ENCODE measurements at regions not wholly inside any gene's neighbourhood (a gene's known extent, or its start where the extent isn't known, plus 50 kb on each side); places are given as distances from the start of the nearest gene placed in this dataset.

DNA sequence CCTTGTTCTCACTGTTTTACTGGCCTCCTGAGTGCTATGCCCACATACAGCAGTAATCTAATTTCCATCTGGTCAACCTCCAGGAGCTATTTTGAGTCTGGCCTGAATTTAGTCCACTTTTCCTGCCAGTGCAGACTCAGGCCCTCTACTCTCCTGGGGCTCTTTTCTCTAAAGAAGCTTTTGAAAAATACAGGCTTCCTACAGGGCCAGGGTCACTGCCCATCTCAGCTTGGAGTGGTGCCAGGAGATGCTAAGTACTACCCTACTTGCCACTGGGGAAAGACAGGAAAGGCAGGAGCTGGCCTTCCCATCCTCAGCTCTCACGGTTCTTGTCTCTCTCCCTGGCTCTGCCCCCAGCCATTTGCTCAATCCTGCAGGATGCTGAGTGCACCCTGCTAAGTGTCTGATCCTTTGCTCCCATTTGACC, 101.7 kb upstream of the SERP2 start:
- FAIRE-seq: no peak
- TF ChIP-seq POU2F2 (IDR thresholded peaks at IDR 0.05; ENCODE audit: low read depth, low read length) (no peak), POLR2A (IDR thresholded peaks at IDR 0.05; ENCODE audit: low read depth, low read length) (no peak), PAX5 (IDR thresholded peaks at IDR 0.05; ENCODE audit: insufficient read depth, low read length, severe bottlenecking) (no peak), POLR2AphosphoS5 (IDR thresholded peaks at IDR 0.05; ENCODE audit: low read depth, low read length) (no peak), SPI1 (IDR thresholded peaks at IDR 0.05; ENCODE audit: low read depth, low read length) (no peak), TAF1 (IDR thresholded peaks at IDR 0.05; ENCODE audit: low read depth, low read length) (no peak)
- no peak for DNase-seq (ENCODE audit: insufficient read length, low spot score)

DNA sequence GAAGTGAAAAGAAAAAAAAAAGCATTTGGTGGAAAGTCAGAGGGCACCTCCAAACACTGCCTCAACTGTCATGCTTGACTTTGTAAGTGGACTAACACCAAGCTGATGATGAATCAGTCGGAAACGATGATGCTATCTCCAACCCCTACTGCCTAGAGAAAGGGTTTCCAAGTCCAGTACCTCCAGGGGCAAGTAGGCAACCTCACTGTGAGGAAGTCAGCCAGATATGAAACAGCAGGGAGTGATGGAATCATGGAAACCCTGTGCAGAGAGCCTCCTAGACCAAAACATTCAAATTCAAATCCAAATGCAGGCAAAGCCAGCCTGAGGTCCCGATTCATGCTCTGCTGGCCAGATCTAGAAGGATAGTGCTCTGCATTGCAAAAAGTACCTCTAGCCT, 100.9 kb upstream of the SERP2 start:
- FAIRE-seq: no peak
- DNase-seq (ENCODE audit: insufficient read length, low spot score): no peak
- TF ChIP-seq TAF1 (IDR thresholded peaks at IDR 0.05; ENCODE audit: low read depth, low read length) (no peak), POU2F2 (IDR thresholded peaks at IDR 0.05; ENCODE audit: low read depth, low read length) (no peak), SPI1 (IDR thresholded peaks at IDR 0.05; ENCODE audit: low read depth, low read length) (no peak), POLR2A (IDR thresholded peaks at IDR 0.05; ENCODE audit: low read depth, low read length) (no peak), POLR2AphosphoS5 (IDR thresholded peaks at IDR 0.05; ENCODE audit: low read depth, low read length) (no peak), PAX5 (IDR thresholded peaks at IDR 0.05; ENCODE audit: insufficient read depth, low read length, severe bottlenecking) (no peak)

DNA sequence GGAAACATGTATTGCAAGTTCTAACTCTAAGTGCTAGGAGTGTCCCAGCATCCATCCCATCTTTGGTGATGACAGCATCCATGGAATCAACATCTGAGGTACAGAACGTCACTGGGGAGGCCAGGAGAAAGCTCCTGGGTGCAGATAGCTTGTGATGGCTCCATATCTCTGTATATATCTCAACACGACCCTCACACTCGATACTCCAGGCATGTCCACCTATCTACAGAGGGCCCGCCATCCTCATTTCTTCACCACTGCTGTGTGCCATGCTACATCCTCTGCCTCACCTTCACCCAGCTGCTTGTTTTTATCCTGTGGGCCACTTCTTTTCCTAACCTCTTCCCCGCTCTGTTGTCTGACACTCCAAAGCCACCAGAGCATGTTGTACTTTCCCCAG, 100.4 kb upstream of the SERP2 start:
- DNase-seq (ENCODE audit: insufficient read length, low spot score) (no peak), FAIRE-seq (no peak)
- TF ChIP-seq POLR2AphosphoS5 (IDR thresholded peaks at IDR 0.05; ENCODE audit: low read depth, low read length): no peak

DNA sequence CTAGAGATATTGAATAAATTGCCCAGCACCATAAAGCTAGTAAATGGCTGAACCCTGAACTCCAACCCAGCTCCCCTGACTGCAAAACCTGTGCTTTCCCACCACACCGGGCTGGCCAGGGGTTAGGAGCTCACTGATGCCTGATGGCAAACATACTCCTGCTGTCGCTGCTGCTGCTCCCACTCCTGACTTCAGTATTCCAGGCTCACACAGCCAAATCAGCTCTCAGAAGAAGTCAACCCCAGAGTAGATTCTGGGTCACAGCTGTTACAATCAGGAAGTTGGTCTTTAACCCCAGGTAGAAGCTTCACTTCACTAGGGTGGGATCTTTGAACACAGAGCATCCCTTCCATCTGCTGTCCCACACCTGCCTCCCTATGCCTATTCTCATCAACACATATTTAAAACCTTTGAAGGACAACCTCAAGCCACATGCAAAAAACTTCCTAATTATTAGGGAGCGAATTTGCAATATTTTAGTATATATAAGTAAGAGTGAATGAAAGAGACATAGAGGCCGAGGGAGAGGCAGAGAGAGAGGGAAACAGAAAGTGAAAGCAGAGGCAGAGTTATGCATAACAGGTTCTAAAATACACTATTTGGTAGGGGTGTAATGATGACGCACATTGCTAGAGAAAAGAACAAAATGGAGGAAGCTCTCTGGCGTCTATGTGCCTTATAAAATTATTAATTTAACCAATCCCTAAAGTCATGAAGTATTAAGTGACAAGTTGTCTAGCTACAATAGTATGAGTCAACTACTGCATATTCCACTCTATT, 99.4 kb upstream of the SERP2 start:
- TF ChIP-seq SPI1 (IDR thresholded peaks at IDR 0.05; ENCODE audit: low read depth, low read length) (no peak), TAF1 (IDR thresholded peaks at IDR 0.05; ENCODE audit: low read depth, low read length) (no peak), POLR2AphosphoS5 (IDR thresholded peaks at IDR 0.05; ENCODE audit: low read depth, low read length) (no peak), POLR2A (IDR thresholded peaks at IDR 0.05; ENCODE audit: low read depth, low read length) (no peak), PAX5 (IDR thresholded peaks at IDR 0.05; ENCODE audit: insufficient read depth, low read length, severe bottlenecking) (no peak), POU2F2 (IDR thresholded peaks at IDR 0.05; ENCODE audit: low read depth, low read length) (no peak)
- FAIRE-seq: no peak
- DNase-seq (ENCODE audit: insufficient read length, low spot score): peak; percentile 16

DNA sequence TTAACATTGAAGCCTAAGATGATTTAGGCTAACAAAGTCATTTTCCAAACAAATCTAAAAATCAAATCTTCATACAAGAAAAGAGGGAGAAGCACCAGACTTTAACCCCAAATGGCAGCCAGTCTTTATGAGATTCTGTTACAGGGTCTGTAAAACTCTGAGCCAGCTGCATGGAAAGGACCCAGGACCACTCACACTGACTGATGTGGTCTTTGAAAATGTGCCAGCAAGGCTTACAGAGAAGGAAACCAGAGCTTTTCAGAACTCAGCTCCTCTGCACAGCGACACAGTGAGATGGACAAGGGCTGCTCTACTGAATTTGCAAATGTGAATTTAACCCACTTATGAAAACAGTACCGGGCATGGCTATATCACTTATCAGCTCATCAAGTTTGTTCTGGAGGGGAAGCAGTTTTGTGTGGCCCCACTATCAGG, 98.8 kb upstream of the SERP2 start:
- no peak for FAIRE-seq
- no peak for TF ChIP-seq POLR2A (IDR thresholded peaks at IDR 0.05; ENCODE audit: low read depth, low read length)
- DNase-seq (ENCODE audit: insufficient read length, low spot score): no peak

DNA sequence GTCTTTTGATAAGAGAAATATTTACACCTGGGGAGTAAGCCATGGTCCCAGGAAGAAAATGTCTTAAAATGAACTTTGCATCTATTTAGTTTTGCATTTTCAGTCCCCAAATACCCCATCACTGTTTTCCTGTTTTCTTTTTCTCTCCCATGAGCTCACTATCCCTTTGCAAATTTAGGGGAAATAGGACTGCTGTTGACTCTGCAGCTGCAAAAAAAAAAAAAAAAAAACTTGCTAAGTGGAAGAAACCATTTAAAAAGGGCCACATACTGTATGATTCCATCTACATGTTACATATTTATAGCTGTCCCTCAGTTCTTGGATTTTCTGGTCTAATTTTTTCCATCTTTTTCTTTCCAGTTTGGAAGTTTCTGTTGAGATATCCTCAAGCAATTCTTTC, 98.2 kb upstream of the SERP2 start:
- FAIRE-seq (no peak), DNase-seq (ENCODE audit: insufficient read length, low spot score) (no peak)
- no peak for TF ChIP-seq SPI1 (IDR thresholded peaks at IDR 0.05; ENCODE audit: low read depth, low read length)
- TF ChIP-seq TAF1 (IDR thresholded peaks at IDR 0.05; ENCODE audit: low read depth, low read length): no peak
- no peak for TF ChIP-seq POU2F2 (IDR thresholded peaks at IDR 0.05; ENCODE audit: low read depth, low read length)

DNA sequence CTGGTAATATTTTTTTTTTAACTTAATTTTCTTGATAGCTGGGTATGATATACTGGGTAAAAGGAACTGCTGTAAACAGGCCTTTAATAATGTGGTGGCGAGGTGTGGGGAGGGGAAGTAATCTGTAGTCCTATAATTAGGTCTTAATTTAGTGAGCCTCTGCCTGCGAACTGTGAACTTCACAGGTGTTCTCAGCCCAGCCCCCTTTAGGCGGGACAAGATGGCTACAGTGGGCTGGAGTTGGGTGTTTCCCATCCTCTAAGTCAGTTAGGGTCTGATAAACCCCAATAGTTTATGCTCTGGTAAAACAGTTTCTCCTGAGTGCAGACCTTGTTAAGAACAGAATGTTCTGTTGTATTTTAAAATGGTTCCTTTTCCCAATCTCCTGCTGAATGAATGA, 97.6 kb upstream of the SERP2 start:
- no peak for FAIRE-seq
- no peak for TF ChIP-seq POLR2A (IDR thresholded peaks at IDR 0.05; ENCODE audit: low read depth, low read length)
- no peak for TF ChIP-seq PAX5 (IDR thresholded peaks at IDR 0.05; ENCODE audit: insufficient read depth, low read length, severe bottlenecking)
- no peak for TF ChIP-seq SPI1 (IDR thresholded peaks at IDR 0.05; ENCODE audit: low read depth, low read length)
- no peak for TF ChIP-seq POLR2AphosphoS5 (IDR thresholded peaks at IDR 0.05; ENCODE audit: low read depth, low read length)
- no peak for TF ChIP-seq POU2F2 (IDR thresholded peaks at IDR 0.05; ENCODE audit: low read depth, low read length)
- TF ChIP-seq TAF1 (IDR thresholded peaks at IDR 0.05; ENCODE audit: low read depth, low read length): no peak
- no peak for DNase-seq (ENCODE audit: insufficient read length, low spot score)

DNA sequence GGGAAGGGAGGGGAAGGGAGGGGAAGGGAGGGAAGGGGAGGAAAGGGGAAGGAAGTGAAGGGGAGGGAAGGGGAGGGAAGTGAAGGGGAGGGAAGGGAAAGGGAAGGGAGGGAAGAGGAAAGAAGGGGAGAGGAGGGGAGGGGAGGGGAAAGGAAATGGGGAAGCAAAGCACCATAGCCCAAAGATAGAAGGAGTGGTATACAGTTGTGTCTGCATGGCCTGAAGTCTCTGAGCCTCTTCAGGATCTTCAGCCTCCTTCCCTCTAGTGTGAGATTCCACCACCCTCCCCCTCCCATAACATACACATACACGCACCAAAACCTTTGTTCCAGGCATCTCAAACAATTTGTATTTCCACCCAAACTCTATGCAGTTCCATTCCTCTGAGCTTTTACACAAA, 96.2 kb upstream of the SERP2 start:
- FAIRE-seq (no peak), DNase-seq (ENCODE audit: insufficient read length, low spot score) (no peak)
- no peak for TF ChIP-seq POLR2AphosphoS5 (IDR thresholded peaks at IDR 0.05; ENCODE audit: low read depth, low read length)
- TF ChIP-seq PAX5 (IDR thresholded peaks at IDR 0.05; ENCODE audit: insufficient read depth, low read length, severe bottlenecking): no peak
- no peak for TF ChIP-seq TAF1 (IDR thresholded peaks at IDR 0.05; ENCODE audit: low read depth, low read length)
- TF ChIP-seq POU2F2 (IDR thresholded peaks at IDR 0.05; ENCODE audit: low read depth, low read length): no peak
- TF ChIP-seq POLR2A (IDR thresholded peaks at IDR 0.05; ENCODE audit: low read depth, low read length): no peak
- no peak for TF ChIP-seq SPI1 (IDR thresholded peaks at IDR 0.05; ENCODE audit: low read depth, low read length)

DNA sequence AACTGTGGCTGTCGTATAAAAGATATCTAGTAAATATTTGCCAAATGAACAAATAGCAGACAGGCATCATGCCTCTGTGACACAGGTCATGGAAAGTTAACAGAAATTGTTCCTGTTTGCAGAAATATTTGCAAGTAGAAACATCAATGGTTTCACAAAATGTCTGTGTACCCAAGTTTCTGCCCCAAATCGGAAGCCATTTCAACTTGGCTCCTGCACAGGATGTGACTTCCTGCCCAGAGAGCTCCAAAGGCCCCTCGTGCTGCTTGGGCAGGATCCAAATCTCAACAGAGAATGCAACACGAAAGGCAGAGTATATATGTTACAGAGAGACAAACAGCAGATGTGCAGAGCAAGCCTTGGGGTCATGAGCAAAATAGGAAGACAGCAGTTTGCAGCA, 95.5 kb upstream of the SERP2 start:
- TF ChIP-seq POU2F2 (IDR thresholded peaks at IDR 0.05; ENCODE audit: low read depth, low read length) (no peak), TAF1 (IDR thresholded peaks at IDR 0.05; ENCODE audit: low read depth, low read length) (no peak), POLR2AphosphoS5 (IDR thresholded peaks at IDR 0.05; ENCODE audit: low read depth, low read length) (no peak), SPI1 (IDR thresholded peaks at IDR 0.05; ENCODE audit: low read depth, low read length) (no peak), PAX5 (IDR thresholded peaks at IDR 0.05; ENCODE audit: insufficient read depth, low read length, severe bottlenecking) (no peak), POLR2A (IDR thresholded peaks at IDR 0.05; ENCODE audit: low read depth, low read length) (no peak)
- DNase-seq (ENCODE audit: insufficient read length, low spot score) (no peak), FAIRE-seq (no peak)

DNA sequence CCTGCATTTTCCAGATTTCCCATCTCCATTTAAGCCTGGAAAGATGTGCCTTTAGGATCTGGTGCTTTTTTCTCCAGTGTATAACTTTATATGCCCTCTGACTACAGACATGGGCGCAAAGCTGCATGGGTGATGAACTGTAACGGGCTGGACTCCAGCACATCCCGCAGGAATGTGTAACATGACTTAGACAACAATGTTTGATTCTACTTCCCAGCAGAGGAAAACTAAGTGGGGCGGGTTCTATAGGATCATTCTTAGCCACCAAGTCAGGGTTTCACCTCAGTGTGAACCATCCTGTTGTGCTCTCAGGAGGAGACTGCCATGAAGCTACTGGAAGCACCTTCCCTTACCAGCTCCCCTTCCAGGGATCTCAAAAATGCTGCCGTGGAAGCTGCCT, 93.2 kb upstream of the SERP2 start:
- no peak for DNase-seq (ENCODE audit: insufficient read length, low spot score)
- no peak for FAIRE-seq
- no peak for TF ChIP-seq TAF1 (IDR thresholded peaks at IDR 0.05; ENCODE audit: low read depth, low read length)
- no peak for TF ChIP-seq SPI1 (IDR thresholded peaks at IDR 0.05; ENCODE audit: low read depth, low read length)
- no peak for TF ChIP-seq PAX5 (IDR thresholded peaks at IDR 0.05; ENCODE audit: insufficient read depth, low read length, severe bottlenecking)
- no peak for TF ChIP-seq POLR2AphosphoS5 (IDR thresholded peaks at IDR 0.05; ENCODE audit: low read depth, low read length)
- no peak for TF ChIP-seq POU2F2 (IDR thresholded peaks at IDR 0.05; ENCODE audit: low read depth, low read length)
- no peak for TF ChIP-seq POLR2A (IDR thresholded peaks at IDR 0.05; ENCODE audit: low read depth, low read length)
